ENCODE measurements at regions not wholly inside any gene's neighbourhood (a gene's known extent, or its start where the extent isn't known, plus 50 kb on each side); places are given as distances from the start of the nearest gene placed in this dataset.

DNA sequence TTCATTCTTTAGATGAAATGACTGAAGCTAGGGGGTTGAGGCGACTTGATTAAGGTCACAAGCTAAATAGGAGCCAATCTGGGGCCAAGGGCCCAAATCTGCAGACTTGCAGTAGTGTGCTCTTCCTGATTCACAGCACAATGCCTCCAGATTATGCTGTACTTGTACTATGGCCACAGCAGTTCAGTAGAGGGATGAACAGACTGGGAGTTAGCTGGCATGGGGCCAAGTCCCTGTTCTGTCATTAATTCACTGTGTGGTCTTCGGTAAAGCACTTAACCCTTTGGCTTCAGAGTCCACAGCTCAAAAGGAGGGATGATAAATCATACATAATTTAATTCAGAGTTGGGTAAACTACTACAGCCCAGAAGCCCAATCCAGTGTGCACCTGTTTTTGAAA lies 196.8 kb downstream of the XPNPEP1 start:
- no peak for TF ChIP-seq CTCF (IDR thresholded peaks at IDR 0.05)
- no peak for TF ChIP-seq POLR2A (IDR thresholded peaks at IDR 0.05)
- no peak for TF ChIP-seq EP300 (IDR thresholded peaks at IDR 0.05)

All from upper lobe of left lung (tissue), 4 donors.